ENCODE measurements at regions not wholly inside any gene's neighbourhood (a gene's known extent, or its start where the extent isn't known, plus 50 kb on each side); places are given as distances from the start of the nearest gene placed in this dataset.

DNA sequence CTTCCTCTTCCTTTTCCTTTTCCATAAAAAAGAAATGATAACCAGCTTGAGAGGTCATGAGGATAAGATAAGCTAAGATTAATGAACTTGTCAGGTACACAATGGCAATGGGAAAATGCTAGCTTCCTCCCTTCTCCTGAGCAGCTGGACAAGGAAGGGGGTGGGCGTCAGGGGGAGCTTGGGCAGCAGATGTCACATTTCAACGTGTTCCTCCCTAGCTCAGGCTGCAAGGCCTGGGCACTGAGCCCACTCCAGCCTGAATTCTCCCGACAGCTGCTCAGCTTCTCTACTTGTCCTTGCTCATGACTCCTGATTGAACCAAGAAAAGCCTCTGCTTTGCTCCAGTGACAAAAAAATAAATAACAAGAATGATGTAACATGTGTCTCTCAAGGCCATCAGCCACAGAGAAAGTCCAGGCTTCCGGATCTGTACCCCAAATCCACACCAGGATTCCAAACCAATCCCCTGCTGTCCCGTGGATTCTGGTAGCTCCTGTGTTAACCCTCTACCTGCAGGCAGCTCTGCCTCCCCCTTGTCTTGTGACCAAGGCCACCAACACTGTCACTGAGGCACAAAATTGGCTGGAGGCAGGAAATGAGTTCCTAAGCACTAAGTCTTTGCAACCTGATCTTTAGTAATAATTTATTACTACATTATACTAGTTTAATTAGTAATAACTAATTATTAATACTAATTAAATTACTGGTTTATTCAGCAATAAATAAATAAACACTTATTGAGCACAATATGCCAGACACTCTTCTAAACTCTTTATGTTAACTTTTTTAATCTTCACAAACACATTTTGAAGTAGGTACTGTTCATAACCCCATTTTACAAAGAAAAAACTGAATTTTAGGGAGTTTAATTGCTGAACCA lies 146.5 kb downstream of the CCDC34 start:
- DNase-seq (ENCODE audit: extremely low spot score in 2 of 2): no peak
- Histone ChIP-seq H3K36me3 (no peaks in the 10 kb centered on the region), H3K4me3 (no peak overlapping the region), H3K27me3 (no peaks in the 10 kb centered on the region), H3K27ac (no peak overlapping the region), H3K4me1 (peaks cover 54% of the 10 kb centered on the region), H3K9me3 (no peaks in the 10 kb centered on the region)
- intact Hi-C loops (cut with DNase I): no loop called here
- no peak for TF ChIP-seq POLR2A (IDR thresholded peaks at IDR 0.05)
- TF ChIP-seq CTCF (IDR thresholded peaks at IDR 0.05): no peak
- no peak for TF ChIP-seq POLR2AphosphoS5 (IDR thresholded peaks at IDR 0.05; ENCODE audit: insufficient read depth in 1 of 2, low read depth in 1 of 2)

- Histone ChIP-seq H3K4me1 (peaks cover 54% of the 10 kb centered on the region), H3K4me3 (no peak overlapping the region), H3K9me3 (no peaks in the 10 kb centered on the region), H3K27ac (no peak overlapping the region), H3K27me3 (no peaks in the 10 kb centered on the region), H3K36me3 (no peaks in the 10 kb centered on the region)
- TF ChIP-seq POLR2AphosphoS5 (IDR thresholded peaks at IDR 0.05; ENCODE audit: insufficient read depth in 1 of 2, low read depth in 1 of 2): no peak
- TF ChIP-seq CTCF (IDR thresholded peaks at IDR 0.05): no peak
- no peak for TF ChIP-seq POLR2A (IDR thresholded peaks at IDR 0.05)
- no peak for DNase-seq (ENCODE audit: extremely low spot score in 2 of 2)
- intact Hi-C loops (cut with DNase I): no loop called here
Observed at GRCh38 chr11:27215471-27216269, 147.3 kb downstream of the CCDC34 start.

DNA sequence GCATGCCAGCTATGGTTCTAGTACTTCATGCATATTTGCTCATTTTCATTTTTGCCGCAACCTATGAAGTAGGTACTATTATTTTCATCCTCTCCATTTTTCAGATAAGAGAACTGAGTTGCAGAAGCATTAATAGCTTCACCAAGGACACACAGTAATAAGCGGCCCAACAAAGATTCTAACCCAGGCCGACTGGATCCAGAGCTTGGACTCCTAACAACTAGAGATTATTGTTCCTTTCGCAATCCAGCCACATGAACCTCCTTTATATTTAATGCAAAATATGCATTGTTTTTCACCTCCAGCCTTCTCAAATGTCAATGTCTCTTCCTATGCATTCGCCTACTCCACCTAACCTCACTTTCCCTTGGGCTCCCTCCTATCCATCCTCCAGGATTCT lies 148.3 kb downstream of the CCDC34 start:
- TF ChIP-seq POLR2A (IDR thresholded peaks at IDR 0.05) (no peak), POLR2AphosphoS5 (IDR thresholded peaks at IDR 0.05; ENCODE audit: insufficient read depth in 1 of 2, low read depth in 1 of 2) (no peak), CTCF (IDR thresholded peaks at IDR 0.05) (no peak)
- no peaks in the 10 kb centered on the region for H3K27me3 ChIP-seq
- H3K4me3 ChIP-seq: no peak overlapping the region
- no peaks in the 10 kb centered on the region for H3K36me3 ChIP-seq
- peaks cover 59% of the 10 kb centered on the region for H3K4me1 ChIP-seq
- intact Hi-C loops (cut with DNase I): no loop called here
- H3K27ac ChIP-seq: no peak overlapping the region
- no peaks in the 10 kb centered on the region for H3K9me3 ChIP-seq
- DNase-seq (ENCODE audit: extremely low spot score in 2 of 2): peak in 1 of 2 donors; percentile 78

DNA sequence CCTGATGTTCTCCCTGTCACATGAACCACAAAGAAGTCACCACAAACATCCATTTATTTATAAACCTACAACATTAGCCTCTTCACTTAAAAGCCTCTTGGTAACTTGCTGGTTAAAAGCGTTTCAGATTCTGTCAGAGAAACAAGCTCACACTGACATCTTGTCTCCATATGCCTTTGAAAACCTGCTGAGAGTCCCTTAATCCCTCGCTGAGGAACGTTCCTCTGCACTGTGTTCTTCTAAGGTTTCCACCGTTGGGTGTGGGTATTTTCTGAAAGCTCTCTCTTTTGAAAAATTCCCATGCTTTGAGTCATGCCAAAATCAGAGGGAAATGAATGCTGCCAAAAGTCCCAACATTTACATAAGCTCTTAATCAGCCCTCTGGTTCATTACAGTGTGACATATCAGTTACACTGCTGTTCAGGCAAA lies 149.8 kb downstream of the CCDC34 start:
- peak overlapping the region; percentile 3 for H3K27ac ChIP-seq

GRCh38 chr11:27212248-27212780 lies 150.7 kb downstream of the CCDC34 start:
- no peak for DNase-seq (ENCODE audit: extremely low spot score in 2 of 2)
- no peaks in the 10 kb centered on the region for H3K27me3 ChIP-seq
- no peaks in the 10 kb centered on the region for H3K9me3 ChIP-seq
- no peaks in the 10 kb centered on the region for H3K36me3 ChIP-seq
- peak overlapping the region; percentile 3 for H3K27ac ChIP-seq
- H3K4me3 ChIP-seq: no peak overlapping the region
- intact Hi-C loops (cut with DNase I): no loop called here
- TF ChIP-seq POLR2AphosphoS5 (IDR thresholded peaks at IDR 0.05; ENCODE audit: insufficient read depth in 1 of 2, low read depth in 1 of 2): no peak
- TF ChIP-seq POLR2A (IDR thresholded peaks at IDR 0.05): no peak
- TF ChIP-seq CTCF (IDR thresholded peaks at IDR 0.05): no peak
- peaks cover 52% of the 10 kb centered on the region for H3K4me1 ChIP-seq

More for the DNA sequence above, 149.8 kb downstream of the CCDC34 start:
- Histone ChIP-seq H3K36me3 (no peaks in the 10 kb centered on the region), H3K27me3 (no peaks in the 10 kb centered on the region), H3K4me3 (no peak overlapping the region), H3K9me3 (no peaks in the 10 kb centered on the region), H3K4me1 (peaks cover 60% of the 10 kb centered on the region)
- TF ChIP-seq POLR2AphosphoS5 (IDR thresholded peaks at IDR 0.05; ENCODE audit: insufficient read depth in 1 of 2, low read depth in 1 of 2) (peak in 1 of 2 donors; percentile 80), POLR2A (IDR thresholded peaks at IDR 0.05) (no peak)
- intact Hi-C loops (cut with DNase I): no loop called here
- DNase-seq (ENCODE audit: extremely low spot score in 2 of 2): no peak
